ENCODE measurements at regions not wholly inside any gene's neighbourhood (a gene's known extent, or its start where the extent isn't known, plus 50 kb on each side); places are given as distances from the start of the nearest gene placed in this dataset.
A peak's percentile ranks its signal among the peaks of the same experiment; 100 is the strongest.

GRCh38 chr10:88036126-88036525 lies 172.7 kb downstream of the PTEN start:
- Histone ChIP-seq H3K4me3 (ENCODE audit: low read length) (no peak overlapping the region), H3K9me3 (ENCODE audit: control insufficient read depth, insufficient read depth, low read length) (no peaks in the 10 kb centered on the region), H3K4me1 (ENCODE audit: control insufficient read depth, insufficient read depth, low read length) (peaks cover 13% of the 10 kb centered on the region), H3K27me3 (ENCODE audit: control insufficient read depth, insufficient read depth, low read length) (no peaks in the 10 kb centered on the region), H3K27ac (ENCODE audit: low read length) (no peak overlapping the region), H3K36me3 (ENCODE audit: control insufficient read depth, insufficient read depth, low read length) (no peaks in the 10 kb centered on the region)
- H3K9me3 Mint-ChIP-seq, result no peaks in the 10 kb centered on the region
- H3K4me1 Mint-ChIP-seq, result peaks cover 12 to 21% of the 10 kb centered on the region in 2 donors
- H3K36me3 Mint-ChIP-seq, result no peaks in the 10 kb centered on the region
- intact Hi-C loops (cut with micrococcal nuclease), result no loop called here
- WGBS (ENCODE audit: insufficient coverage), result 80% methylated on average over 4 of the region's 4 CpGs
- no peak overlapping the region for H3K27ac Mint-ChIP-seq
- no peak overlapping the region for H3K4me3 Mint-ChIP-seq
- no peak for DNase-seq
- no peak for TF ChIP-seq CTCF (IDR thresholded peaks at IDR 0.05)
- no peak for ATAC-seq
- H3K27me3 Mint-ChIP-seq (ENCODE audit: low read depth in 2 of 2), result no peaks in the 10 kb centered on the region

- DNase-seq (peak in 1 of 2 donors; percentile 9), ATAC-seq (peak; percentile 52 to 83 (median 59))
- no peaks in the 10 kb centered on the region for H3K27me3 Mint-ChIP-seq (ENCODE audit: low read depth in 2 of 2)
- peaks cover 12 to 21% of the 10 kb centered on the region in 2 donors for H3K4me1 Mint-ChIP-seq
- H3K4me1 ChIP-seq (ENCODE audit: control insufficient read depth, insufficient read depth, low read length), result peaks cover 13% of the 10 kb centered on the region
- peak overlapping the region; percentile 4 to 6 for H3K27ac Mint-ChIP-seq
- no peaks in the 10 kb centered on the region for H3K27me3 ChIP-seq (ENCODE audit: control insufficient read depth, insufficient read depth, low read length)
- no peaks in the 10 kb centered on the region for H3K9me3 Mint-ChIP-seq
- H3K36me3 Mint-ChIP-seq, result no peaks in the 10 kb centered on the region
- intact Hi-C loops (cut with micrococcal nuclease), result no loop called here
- no peaks in the 10 kb centered on the region for H3K9me3 ChIP-seq (ENCODE audit: control insufficient read depth, insufficient read depth, low read length)
- H3K4me3 ChIP-seq (ENCODE audit: low read length), result no peak overlapping the region
- H3K36me3 ChIP-seq (ENCODE audit: control insufficient read depth, insufficient read depth, low read length), result no peaks in the 10 kb centered on the region
- WGBS (ENCODE audit: insufficient coverage), result 8% methylated on average over 1 of the region's 2 CpGs
- no peak overlapping the region for H3K4me3 Mint-ChIP-seq
- no peak for TF ChIP-seq CTCF (IDR thresholded peaks at IDR 0.05)
- no peak overlapping the region for H3K27ac ChIP-seq (ENCODE audit: low read length)
Measured at GRCh38 chr10:88037623-88038022, 174.2 kb downstream of the PTEN start.

GRCh38 chr10:88038268-88038667 lies 174.8 kb downstream of the PTEN start:
- peaks cover 3 to 5% of the 10 kb centered on the region in 2 donors for H3K27me3 Mint-ChIP-seq (ENCODE audit: low read depth in 2 of 2)
- no peak overlapping the region for H3K4me3 Mint-ChIP-seq
- no peaks in the 10 kb centered on the region for H3K9me3 ChIP-seq (ENCODE audit: control insufficient read depth, insufficient read depth, low read length)
- no peaks in the 10 kb centered on the region for H3K36me3 Mint-ChIP-seq
- no peaks in the 10 kb centered on the region for H3K27me3 ChIP-seq (ENCODE audit: control insufficient read depth, insufficient read depth, low read length)
- DNase-seq (no peak), ATAC-seq (no peak)
- TF ChIP-seq CTCF (IDR thresholded peaks at IDR 0.05), result no peak
- WGBS (ENCODE audit: insufficient coverage), result 83% methylated on average over 4 of the region's 4 CpGs
- no peaks in the 10 kb centered on the region for H3K36me3 ChIP-seq (ENCODE audit: control insufficient read depth, insufficient read depth, low read length)
- peaks cover 12 to 26% of the 10 kb centered on the region in 2 donors for H3K4me1 Mint-ChIP-seq
- peaks cover 14% of the 10 kb centered on the region for H3K4me1 ChIP-seq (ENCODE audit: control insufficient read depth, insufficient read depth, low read length)
- no peaks in the 10 kb centered on the region for H3K9me3 Mint-ChIP-seq
- no peak overlapping the region for H3K27ac ChIP-seq (ENCODE audit: low read length)
- H3K4me3 ChIP-seq (ENCODE audit: low read length), result no peak overlapping the region
- peak overlapping the region in 1 of 2 donors; percentile 4 for H3K27ac Mint-ChIP-seq
- intact Hi-C loops (cut with micrococcal nuclease), result no loop called here

- Mint-ChIP-seq H3K27ac (no peak overlapping the region), H3K9me3 (no peaks in the 10 kb centered on the region)
Measured at GRCh38 chr10:88039496-88040200, 176.2 kb downstream of the PTEN start.

More at GRCh38 chr10:88039496-88040200, 176.2 kb downstream of the PTEN start:
- peaks cover 5 to 6% of the 10 kb centered on the region in 2 donors for H3K27me3 Mint-ChIP-seq (ENCODE audit: low read depth in 2 of 2)
- DNase-seq (no peak), ATAC-seq (no peak)
- peaks cover 12 to 26% of the 10 kb centered on the region in 2 donors for H3K4me1 Mint-ChIP-seq
- no peak for TF ChIP-seq CTCF (IDR thresholded peaks at IDR 0.05)
- Histone ChIP-seq H3K4me1 (ENCODE audit: control insufficient read depth, insufficient read depth, low read length) (peaks cover 16% of the 10 kb centered on the region), H3K27me3 (ENCODE audit: control insufficient read depth, insufficient read depth, low read length) (no peaks in the 10 kb centered on the region), H3K9me3 (ENCODE audit: control insufficient read depth, insufficient read depth, low read length) (no peaks in the 10 kb centered on the region), H3K4me3 (ENCODE audit: low read length) (no peak overlapping the region), H3K36me3 (ENCODE audit: control insufficient read depth, insufficient read depth, low read length) (no peaks in the 10 kb centered on the region), H3K27ac (ENCODE audit: low read length) (no peak overlapping the region)
- 95% methylated on average over 5 of the region's 6 CpGs for WGBS (ENCODE audit: insufficient coverage)
- intact Hi-C loops (cut with micrococcal nuclease), result no loop called here
- H3K36me3 Mint-ChIP-seq, result no peaks in the 10 kb centered on the region
- no peak overlapping the region for H3K4me3 Mint-ChIP-seq

Measured in natural killer cell (primary cell).